K562 (cell line): ENCODE measurements at regions not wholly inside any gene's neighbourhood (a gene's known extent, or its start where the extent isn't known, plus 50 kb on each side); places are given as distances from the start of the nearest gene placed in this dataset.
A peak's percentile ranks its signal among the peaks of the same experiment; 100 is the strongest.

ENCODE experiments used
- ATAC-seq: fragments of 200-7000 bp; cut with Tn5 transposase; 3 replicates; pipeline ENCODE4 v1.9.1; 2020; ENCODE audit warnings: moderate library complexity
- BruUV-seq: library from RNA; stranded (reverse); fragments of 400-500 nt; replicated peaks from 2 replicates; lab custom pipeline; 2021; lab: Mats Ljungman, UMichigan
- CTCF ChIA-PET: fragments of 300-600 bp; formaldehyde crosslinking; extraction: SDS; loops from one replicate; lab custom pipeline; 2021; ENCODE audit warnings: low intra/inter-chr PET ratio; lab: Yijun Ruan, JAX
- POLR2A ChIA-PET: fragments of 300-600, 350-650 bp; sonication (Branson Sonifier 250); formaldehyde crosslinking; extraction: SDS; loops from one replicate; lab custom pipeline; 2021; ENCODE audit warnings: antibody characterized with exemption, inconsistent platforms; lab: Yijun Ruan, JAX
- DNase-seq, 4 experiments: peaks; one replicate each; pipeline versions ENCODE4 v3.0.0 to v3.0.0-alpha.2; 2011 to 2018; ENCODE audit warnings: low spot score in 3 of 4, mixed read lengths in 3 of 4; ENCODE audit errors: extremely low read depth in 1 of 4
- FAIRE-seq: peaks from 2 replicates; lab custom pipeline; 2011; peaks lifted over from hg19 to GRCh38; lab: Jason Lieb, UNC
- H2AFZ ChIP-seq: 2 replicates; pipeline ENCODE4 v1.6.0; 2011; ENCODE audit warnings: low read depth, low read length, control low read depth, inconsistent platforms
- H3K27ac ChIP-seq: fragments of 200-600 bp; 3 replicates; pipeline ENCODE4 v1.8.0; 2011; ENCODE audit warnings: low read depth, mild to moderate bottlenecking, control low read depth, inconsistent platforms, low read length, moderate library complexity, mixed read lengths; ENCODE audit errors: extremely low read depth
- H3K27me3 ChIP-seq, 2 experiments: fragments of 300-600 bp in 1 of 2; 2 replicates in 1 of 2; 3 replicates in 1 of 2; pipeline versions ENCODE4 v1.6.0 to v1.8.0; 2011; ENCODE audit warnings: inconsistent platforms in 2 of 2, low read length in 2 of 2, mild to moderate bottlenecking in 1 of 2, mixed read lengths in 1 of 2, moderate library complexity in 1 of 2; ENCODE audit not compliant: control insufficient read depth in 2 of 2, insufficient read depth in 2 of 2
- H3K36me3 ChIP-seq: fragments of 300-600 bp; 3 replicates; pipeline ENCODE4 v1.8.0; 2011; ENCODE audit warnings: mild to moderate bottlenecking, low read length, inconsistent platforms; ENCODE audit not compliant: control insufficient read depth, insufficient read depth
- H3K4me1 ChIP-seq, 2 experiments: fragments of 200-600 bp in 1 of 2; replicated peaks in 1 of 2; 2 replicates in 1 of 2; 3 replicates in 1 of 2; pipeline versions ENCODE4 v1.5.1 to v1.8.0; 2011; ENCODE audit warnings: inconsistent platforms in 2 of 2, low read length in 2 of 2, mild to moderate bottlenecking in 1 of 2, mixed read lengths in 1 of 2, moderate library complexity in 1 of 2; ENCODE audit not compliant: control insufficient read depth in 2 of 2, insufficient read depth in 2 of 2
- H3K4me2 ChIP-seq: 2 replicates; pipeline ENCODE4 v1.6.1; 2011; ENCODE audit warnings: low read length, control low read depth, inconsistent platforms, mixed read lengths; ENCODE audit not compliant: insufficient read depth
- H3K4me3 ChIP-seq: fragments of 200-600 bp; sonication (generic), shearing (Covaris generic); 2 replicates; pipeline ENCODE4 v1.5.1; 2016; ENCODE audit warnings: control low read depth, inconsistent platforms
- H3K79me2 ChIP-seq: fragments of 200-600 bp; 3 replicates; pipeline ENCODE4 v1.8.0; 2011; ENCODE audit warnings: low read length, inconsistent platforms; ENCODE audit not compliant: control insufficient read depth, insufficient read depth
- H3K9ac ChIP-seq, 2 experiments: 2 replicates each; pipeline versions ENCODE4 v1.6.0 to v1.6.1; 2011; ENCODE audit warnings: low read depth in 2 of 2, low read length in 2 of 2, control low read depth in 1 of 2, inconsistent platforms in 1 of 2, mild to moderate bottlenecking in 1 of 2, mixed read lengths in 1 of 2; ENCODE audit not compliant: insufficient read depth in 1 of 2
- H3K9me1 ChIP-seq: one replicate; pipeline ENCODE4 v1.6.0; 2011; ENCODE audit warnings: inconsistent platforms, mild to moderate bottlenecking, low read length, moderate library complexity; ENCODE audit not compliant: control insufficient read depth, insufficient read depth
- H3K9me3 ChIP-seq: replicated peaks from 2 replicates; pipeline ENCODE4 v1.5.1; 2011; ENCODE audit warnings: low read depth, low read length, inconsistent platforms; ENCODE audit not compliant: control insufficient read depth, insufficient read depth
- H4K20me1 ChIP-seq: replicated peaks from 2 replicates; pipeline ENCODE4 v1.6.1; 2011; ENCODE audit warnings: low read length, inconsistent platforms, mixed read lengths; ENCODE audit not compliant: control insufficient read depth, insufficient read depth
- BCL6 ChIP-seq: fragments of 250-450 bp; sonication (Bioruptor Pico); IDR thresholded peaks from 2 replicates; pipeline ENCODE4 v1.4.0; 2020
- ETV1 ChIP-seq: fragments of 450-650 bp; conservative IDR thresholded peaks from 2 replicates; pipeline ENCODE4 v1.6.1; 2016; ENCODE audit warnings: missing genetic modification characterization, control low read depth, low read depth, missing compliant biosample characterization
- HMGN3 ChIP-seq: IDR thresholded peaks from 2 replicates; pipeline ENCODE4 v1.6.1; 2011; ENCODE audit warnings: borderline replicate concordance, low read depth, mild to moderate bottlenecking, mixed read lengths, low read length; ENCODE audit not compliant: insufficient read length; ENCODE audit errors: extremely low read depth
- MGA ChIP-seq: fragments of 450-650 bp; IDR thresholded peaks from 2 replicates; pipeline ENCODE4 v1.6.1; 2016; ENCODE audit warnings: mild to moderate bottlenecking, moderate library complexity
- RBBP5 ChIP-seq: fragments of 200-600 bp; sonication (generic); IDR thresholded peaks from 2 replicates; pipeline ENCODE4 v1.6.1; 2012; ENCODE audit warnings: borderline replicate concordance, mild to moderate bottlenecking, low read length, control low read depth, inconsistent platforms; ENCODE audit not compliant: insufficient read depth, poor library complexity, severe bottlenecking
- VEZF1 ChIP-seq: fragments of 200-800 bp; sonication (Bioruptor generic); IDR thresholded peaks from 2 replicates; pipeline ENCODE4 v1.6.1; 2017; ENCODE audit warnings: missing genetic modification characterization, missing compliant biosample characterization
- WHSC1 ChIP-seq: IDR thresholded peaks from one replicate; pipeline ENCODE4 v1.6.1; 2012; ENCODE audit warnings: low read length, control low read depth, inconsistent platforms
- ZBTB8A ChIP-seq: fragments of 450-650 bp; IDR thresholded peaks from 2 replicates; pipeline ENCODE4 v1.6.1; 2018; ENCODE audit warnings: mild to moderate bottlenecking, moderate library complexity; ENCODE audit not compliant: partially characterized antibody
- WGBS: fragments of 100-300 bp; shearing (Covaris generic); methylation state at CpG from one replicate; pipeline ENCODE4 v1.1.6; 2016; ENCODE audit warnings: low coverage, mixed read lengths; ENCODE audit not compliant: insufficient coverage; ENCODE audit errors: missing lambda C conversion rate; 5-methylcytosine and 5-hydroxymethylcytosine counted together
- in situ Hi-C: fragments of 300-500 bp; cut with MboI; formaldehyde crosslinking; loops from 4 replicates; pipeline ENCODE4 v1.15.0; 2018; ENCODE audit warnings: inconsistent platforms, mixed read lengths
- intact Hi-C: fragments of 100-400 bp; cut with micrococcal nuclease; formaldehyde crosslinking; loops from 2 replicates; pipeline ENCODE4 v1.14.2; 2022

- Histone ChIP-seq H3K4me3 (no peak overlapping the region), H3K9me1 (no peaks in the 10 kb centered on the region), H3K4me1 (peaks cover 14 to 43% of the 10 kb centered on the region in 2 experiments), H3K4me2 (peak overlapping the region; percentile 29; the same call in 1 of the 2 replicates), H3K9ac (peak overlapping the region in 1 of 2 experiments; percentile 85; a peak in 1 of 4 replicates), H3K36me3 (no peaks in the 10 kb centered on the region), H2AFZ (peak overlapping the region; percentile 73), H3K79me2 (no peaks in the 10 kb centered on the region), H3K27ac (no peak overlapping the region), H3K9me3 (no peaks in the 10 kb centered on the region), H3K27me3 (no peaks in the 10 kb centered on the region), H4K20me1 (no peaks in the 10 kb centered on the region)
- FAIRE-seq (no peak), ATAC-seq (no peak), DNase-seq (peak; percentile 26 to 52 (median 42))
- in situ Hi-C loops, result loop anchor here (25.0 kb wide), 1 partner anchor 276 kb away; the partner anchor contains the start of gene C9orf50
- intact Hi-C loops, result no loop called here
- ChIA-PET POLR2A (interaction anchor here (1.4 kb wide), 1 partner anchor 14 kb away, joined by 3 read pairs; no protein-coding TSS in a partner anchor), CTCF (no interaction called here)
- BruUV-seq, result no TSS peak
- 43% methylated on average over 40 of the region's 56 CpGs for WGBS
- TF ChIP-seq MGA, result peak; percentile 41; the same call in 1 of the 2 replicates
- TF ChIP-seq ETV1 (tag), result no peak
- peak; percentile 49 for TF ChIP-seq VEZF1 (CRISPR knock-in tag)
- no peak for TF ChIP-seq WHSC1
- no peak for TF ChIP-seq ZBTB8A
- no peak for TF ChIP-seq BCL6 (CRISPR knock-in tag)
- no peak for TF ChIP-seq RBBP5
- TF ChIP-seq HMGN3, result no peak
Observed at GRCh38 chr9:129336601-129337331, 158.7 kb upstream of the IER5L start.
